Fibroblast of mammary gland (primary cell): ENCODE measurements at regions not wholly inside any gene's neighbourhood (a gene's known extent, or its start where the extent isn't known, plus 50 kb on each side); places are given as distances from the start of the nearest gene placed in this dataset.

Source experiments
- DNase-seq: peaks from one replicate; pipeline ENCODE4 v3.0.0-alpha.2; 2010; ENCODE audit warnings: low read depth
- H3K4me3 ChIP-seq: 2 replicates; pipeline ENCODE4 v1.5.1; 2011; ENCODE audit warnings: low read depth, mild to moderate bottlenecking, low read length, moderate library complexity; ENCODE audit not compliant: control insufficient read depth
- CTCF ChIP-seq: conservative IDR thresholded peaks from 2 replicates; pipeline ENCODE4 v1.5.1; 2011; ENCODE audit warnings: low read depth, low read length, inconsistent platforms; ENCODE audit not compliant: control insufficient read depth, insufficient read depth

GRCh38 chr7:52928591-52928990 lies 106.8 kb upstream of the POM121L12 start:
- no peak for DNase-seq
- no peak for TF ChIP-seq CTCF

GRCh38 chr7:52925332-52925731 lies 110.1 kb upstream of the POM121L12 start:
- no peak for TF ChIP-seq CTCF
- no peak overlapping the region for H3K4me3 ChIP-seq
- DNase-seq = no peak

More at GRCh38 chr7:52928591-52928990, 106.8 kb upstream of the POM121L12 start:
- no peak overlapping the region for H3K4me3 ChIP-seq

- no peak for DNase-seq
- TF ChIP-seq CTCF = no peak
- no peak overlapping the region for H3K4me3 ChIP-seq
Observed at GRCh38 chr7:52920977-52921376, 114.5 kb upstream of the POM121L12 start.

- no peak for DNase-seq
- TF ChIP-seq CTCF = no peak
Observed at GRCh38 chr7:52917982-52918578, 117.4 kb upstream of the POM121L12 start.

GRCh38 chr7:52911795-52912194 lies 123.6 kb upstream of the POM121L12 start:
- H3K4me3 ChIP-seq = no peak overlapping the region
- TF ChIP-seq CTCF = no peak
- no peak for DNase-seq

More at GRCh38 chr7:52917982-52918578, 117.4 kb upstream of the POM121L12 start:
- no peak overlapping the region for H3K4me3 ChIP-seq

GRCh38 chr7:52911326-52911725 lies 124.1 kb upstream of the POM121L12 start:
- no peak for DNase-seq
- TF ChIP-seq CTCF = no peak

GRCh38 chr7:52909935-52910334 lies 125.5 kb upstream of the POM121L12 start:
- no peak overlapping the region for H3K4me3 ChIP-seq
- no peak for TF ChIP-seq CTCF
- DNase-seq = no peak

More at GRCh38 chr7:52911326-52911725, 124.1 kb upstream of the POM121L12 start:
- no peak overlapping the region for H3K4me3 ChIP-seq
